Cardiac fibroblast (primary cell): ENCODE measurements at regions not wholly inside any gene's neighbourhood (a gene's known extent, or its start where the extent isn't known, plus 50 kb on each side); places are given as distances from the start of the nearest gene placed in this dataset.
"Not testable (repeated sequence)": the region's sequence is repeated elsewhere in the genome, so short reads cannot be mapped to it uniquely, and the experiment has no call there.

Experiments used
- DNase-seq, 2 donors: peaks; one replicate each; pipeline versions ENCODE4 v3.0.0 to v3.0.0-alpha.2; 2010; ENCODE audit warnings: low read depth in 2 of 2
- H3K4me3 ChIP-seq, 2 donors: replicated peaks in 1 of 2; 1 replicate in 1 of 2; 2 replicates in 1 of 2; pipeline ENCODE4 v1.5.1; 2011; ENCODE audit warnings: low read depth in 2 of 2, low read length in 2 of 2, mild to moderate bottlenecking in 2 of 2, moderate library complexity in 1 of 2
- TF ChIP-seq, protein P1 (sequence below): IDR thresholded peaks from one replicate; pipeline ENCODE4 v1.5.1; 2011; ENCODE audit warnings: low read depth, mild to moderate bottlenecking, low read length, inconsistent platforms

GRCh38 chr5:124889486-124889825, 143.0 kb upstream of the ZNF608 start:
- H3K4me3 ChIP-seq: no peak overlapping the region
- TF ChIP-seq, protein P1, sequence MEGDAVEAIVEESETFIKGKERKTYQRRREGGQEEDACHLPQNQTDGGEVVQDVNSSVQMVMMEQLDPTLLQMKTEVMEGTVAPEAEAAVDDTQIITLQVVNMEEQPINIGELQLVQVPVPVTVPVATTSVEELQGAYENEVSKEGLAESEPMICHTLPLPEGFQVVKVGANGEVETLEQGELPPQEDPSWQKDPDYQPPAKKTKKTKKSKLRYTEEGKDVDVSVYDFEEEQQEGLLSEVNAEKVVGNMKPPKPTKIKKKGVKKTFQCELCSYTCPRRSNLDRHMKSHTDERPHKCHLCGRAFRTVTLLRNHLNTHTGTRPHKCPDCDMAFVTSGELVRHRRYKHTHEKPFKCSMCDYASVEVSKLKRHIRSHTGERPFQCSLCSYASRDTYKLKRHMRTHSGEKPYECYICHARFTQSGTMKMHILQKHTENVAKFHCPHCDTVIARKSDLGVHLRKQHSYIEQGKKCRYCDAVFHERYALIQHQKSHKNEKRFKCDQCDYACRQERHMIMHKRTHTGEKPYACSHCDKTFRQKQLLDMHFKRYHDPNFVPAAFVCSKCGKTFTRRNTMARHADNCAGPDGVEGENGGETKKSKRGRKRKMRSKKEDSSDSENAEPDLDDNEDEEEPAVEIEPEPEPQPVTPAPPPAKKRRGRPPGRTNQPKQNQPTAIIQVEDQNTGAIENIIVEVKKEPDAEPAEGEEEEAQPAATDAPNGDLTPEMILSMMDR: no peak

GRCh38 chr5:124889850-124890249, 143.4 kb upstream of the ZNF608 start:
- no peak for DNase-seq

More at GRCh38 chr5:124889486-124889825, 143.0 kb upstream of the ZNF608 start:
- DNase-seq: peak; percentile 35 to 36

GRCh38 chr5:124890442-124890841, 144.0 kb upstream of the ZNF608 start:
- H3K4me3 ChIP-seq, DNase-seq: not testable (repeated sequence)

More at GRCh38 chr5:124889850-124890249, 143.4 kb upstream of the ZNF608 start:
- no peak overlapping the region for H3K4me3 ChIP-seq
- TF ChIP-seq, protein P1: no peak

- TF ChIP-seq, protein P1: no peak
- no peak for DNase-seq
- H3K4me3 ChIP-seq: no peak overlapping the region
These were observed 144.7 kb upstream of the ZNF608 start for GRCh38 chr5:124891179-124891578.

- DNase-seq: no peak
- H3K4me3 ChIP-seq: no peak overlapping the region
- TF ChIP-seq, protein P1: no peak
These were observed 145.9 kb upstream of the ZNF608 start for GRCh38 chr5:124892185-124892848.

GRCh38 chr5:124894541-124894940, 148.1 kb upstream of the ZNF608 start:
- no peak overlapping the region for H3K4me3 ChIP-seq
- TF ChIP-seq, protein P1: no peak
- no peak for DNase-seq

DNA sequence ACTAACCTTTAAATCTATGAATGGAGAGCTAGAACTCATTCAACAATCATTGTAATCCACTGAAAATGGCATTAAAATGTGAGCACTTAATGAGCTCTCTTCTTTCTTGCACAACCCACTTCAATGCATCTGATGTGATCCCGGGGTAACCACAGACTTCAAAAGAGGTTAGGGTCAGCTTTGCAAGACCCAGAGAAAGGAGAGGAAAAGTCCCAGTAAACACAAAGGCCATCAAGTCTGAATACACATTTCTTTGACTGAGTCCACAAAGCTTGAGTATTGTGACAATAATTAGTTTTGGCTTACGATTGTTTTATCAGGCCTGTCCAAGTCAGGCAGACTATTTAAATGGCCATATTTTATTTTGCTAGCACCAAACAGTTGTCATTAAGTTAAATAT, 148.8 kb upstream of the ZNF608 start:
- no peak for DNase-seq
- H3K4me3 ChIP-seq: no peak overlapping the region
- TF ChIP-seq, protein P1: no peak
